ENCODE measurements at regions not wholly inside any gene's neighbourhood (a gene's known extent, or its start where the extent isn't known, plus 50 kb on each side); places are given as distances from the start of the nearest gene placed in this dataset.

GRCh38 chr9:80501635-80502034 lies 929.9 kb downstream of the TLE4 start:
- Histone ChIP-seq H3K9me3 (no peaks in the 10 kb centered on the region), H3K27ac (no peak overlapping the region), H3K4me1 (peaks cover 0 to 20% (median 3%) of the 10 kb centered on the region in 12 donors), H3K27me3 (no peaks in the 10 kb centered on the region), H3K4me3 (no peak overlapping the region), H3K36me3 (no peaks in the 10 kb centered on the region)
- ATAC-seq (no peak), DNase-seq (no peak)
- no peak for TF ChIP-seq POLR2A (IDR thresholded peaks at IDR 0.05)
- TF ChIP-seq CTCF (IDR thresholded peaks at IDR 0.05): no peak
- intact Hi-C loops (cut with DNase I): loop anchor here in 1 of 10 donors (10.0 kb wide), 1 partner anchor 63 kb away; no protein-coding TSS in a partner anchor
- WGBS, 4 donors: 49 to 74% (median 60%) methylated on average over 3 of the region's 3 CpGs

DNA sequence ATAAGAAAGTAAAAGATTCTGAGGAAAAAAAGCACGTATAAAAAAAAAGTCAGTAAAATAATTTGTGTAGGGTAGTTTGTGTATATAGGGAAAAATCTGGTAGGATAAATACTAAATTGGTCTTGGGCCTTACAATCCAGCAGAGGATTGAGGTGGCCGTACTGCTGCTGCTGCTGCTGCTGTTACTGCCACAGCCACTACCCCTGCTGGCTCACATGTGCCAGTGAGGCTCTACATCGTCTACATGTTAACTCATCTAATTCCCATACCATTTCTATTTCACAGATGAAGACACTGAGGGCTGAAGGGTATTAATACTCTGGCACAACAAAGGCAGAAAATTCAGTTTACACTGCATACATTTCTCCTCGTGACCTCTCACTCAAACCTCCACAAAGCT lies 928.5 kb downstream of the TLE4 start:
- H3K9me3 ChIP-seq: peaks cover 0 to 7% (median 0%) of the 10 kb centered on the region in 12 donors
- no peaks in the 10 kb centered on the region for H3K27me3 ChIP-seq
- no peaks in the 10 kb centered on the region for H3K36me3 ChIP-seq
- no peak overlapping the region for H3K4me3 ChIP-seq
- DNase-seq (no peak), ATAC-seq (no peak)
- intact Hi-C loops (cut with DNase I): loop anchor here in 1 of 10 donors (10.0 kb wide), 1 partner anchor 65 kb away; no protein-coding TSS in a partner anchor
- 87 to 92% (median 90%) methylated on average over 4 of the region's 4 CpGs for WGBS, 4 donors
- H3K4me1 ChIP-seq: peaks cover 0 to 20% (median 3%) of the 10 kb centered on the region in 12 donors
- no peak overlapping the region for H3K27ac ChIP-seq
- TF ChIP-seq CTCF (IDR thresholded peaks at IDR 0.05) (no peak), POLR2A (IDR thresholded peaks at IDR 0.05) (no peak)

- Histone ChIP-seq H3K4me3 (no peak overlapping the region), H3K9me3 (peaks cover 0 to 10% (median 0%) of the 10 kb centered on the region in 12 donors), H3K36me3 (no peaks in the 10 kb centered on the region), H3K27ac (no peak overlapping the region), H3K4me1 (peaks cover 0 to 2% (median 0%) of the 10 kb centered on the region in 12 donors), H3K27me3 (no peaks in the 10 kb centered on the region)
- no peak for DNase-seq
- no peak for ATAC-seq
- TF ChIP-seq POLR2A (IDR thresholded peaks at IDR 0.05) (no peak), CTCF (IDR thresholded peaks at IDR 0.05) (no peak)
- intact Hi-C loops (cut with DNase I): no loop called here
- WGBS, 4 donors: 51 to 59% (median 56%) methylated on average over 6 of the region's 6 CpGs
Measured at GRCh38 chr9:80498001-80498555, 926.3 kb downstream of the TLE4 start.

- ATAC-seq (no peak), DNase-seq (no peak)
- intact Hi-C loops (cut with DNase I): no loop called here
- no peak overlapping the region for H3K27ac ChIP-seq
- H3K27me3 ChIP-seq: no peaks in the 10 kb centered on the region
- H3K9me3 ChIP-seq: peaks cover 0 to 10% (median 0%) of the 10 kb centered on the region in 12 donors
- no peaks in the 10 kb centered on the region for H3K4me1 ChIP-seq
- 78 to 87% (median 83%) methylated on average over 12 of the region's 12 CpGs for WGBS, 4 donors
- H3K36me3 ChIP-seq: no peaks in the 10 kb centered on the region
- TF ChIP-seq CTCF (IDR thresholded peaks at IDR 0.05) (no peak), POLR2A (IDR thresholded peaks at IDR 0.05) (no peak)
- no peak overlapping the region for H3K4me3 ChIP-seq
Measured at GRCh38 chr9:80496901-80497556, 925.3 kb downstream of the TLE4 start.
